ENCODE measurements at regions not wholly inside any gene's neighbourhood (a gene's known extent, or its start where the extent isn't known, plus 50 kb on each side); places are given as distances from the start of the nearest gene placed in this dataset.

GRCh38 chr4:33045334-33045733, 2325.2 kb downstream of the PCDH7 start:
- POLR2A ChIA-PET = no interaction called here
- 69% methylated on average over 1 of the region's 1 CpG for WGBS (ENCODE audit: missing lambda C conversion rate)
- no peak overlapping the region for H3K27ac ChIP-seq
- H3K9me3 ChIP-seq = no peaks in the 10 kb centered on the region
- DNase-seq (ENCODE audit: low read depth in 1 of 2, low spot score in 1 of 2) (no peak), ATAC-seq (no peak), FAIRE-seq (no peak)
- no peak for TF ChIP-seq KDM1A (IDR thresholded peaks at IDR 0.05; ENCODE audit: low read depth)
- no peak overlapping the region for H3K4me2 ChIP-seq
- H3K4me1 ChIP-seq = no peaks in the 10 kb centered on the region
- CTCF ChIA-PET = no interaction called here
- no peak overlapping the region for H3K4me3 ChIP-seq

- no peaks in the 10 kb centered on the region for H3K9me3 ChIP-seq
- H3K4me1 ChIP-seq = no peaks in the 10 kb centered on the region
- FAIRE-seq (no peak), ATAC-seq (no peak), DNase-seq (ENCODE audit: low read depth in 1 of 2, low spot score in 1 of 2) (no peak)
- ChIA-PET POLR2A (no interaction called here), CTCF (no interaction called here)
- no peak overlapping the region for H3K27ac ChIP-seq
- 37% methylated on average over 5 of the region's 5 CpGs for WGBS (ENCODE audit: missing lambda C conversion rate)
- no peak overlapping the region for H3K4me2 ChIP-seq
- TF ChIP-seq RNF2 (IDR thresholded peaks at IDR 0.05; ENCODE audit: borderline replicate concordance, low read depth) (no peak), NR3C1 (IDR thresholded peaks at IDR 0.05) (no peak), SREBF2 (IDR thresholded peaks at IDR 0.05) (no peak), ELK1 (IDR thresholded peaks at IDR 0.05; ENCODE audit: low read depth, low read length) (no peak), ZFP36 (IDR thresholded peaks at IDR 0.05; ENCODE audit: borderline replicate concordance, partially characterized antibody) (no peak), MAX (IDR thresholded peaks at IDR 0.05) (no peak), HEYL (CRISPR knock-in tag; IDR thresholded peaks at IDR 0.05) (no peak), USF2 (IDR thresholded peaks at IDR 0.05) (no peak), E2F6 (IDR thresholded peaks at IDR 0.05; ENCODE audit: borderline replicate concordance, low read depth) (no peak), GATA3 (IDR thresholded peaks at IDR 0.05; ENCODE audit: borderline replicate concordance) (no peak), RARB (CRISPR knock-in tag; IDR thresholded peaks at IDR 0.05) (no peak), CEBPB (IDR thresholded peaks at IDR 0.05) (no peak), CBX8 (IDR thresholded peaks at IDR 0.05) (no peak), HOXA7 (CRISPR knock-in tag; IDR thresholded peaks at IDR 0.05) (no peak), HOXB13 (CRISPR knock-in tag; IDR thresholded peaks at IDR 0.05; ENCODE audit: low read depth) (no peak), POLR2AphosphoS2 (conservative IDR thresholded peaks at IDR 0.05; ENCODE audit: low read length) (no peak)
- H3K4me3 ChIP-seq = no peak overlapping the region
Measured at GRCh38 chr4:33052241-33052640, 2332.1 kb downstream of the PCDH7 start.

GRCh38 chr4:33054161-33054560, 2334.0 kb downstream of the PCDH7 start:
- TF ChIP-seq PHF8 (IDR thresholded peaks at IDR 0.05; ENCODE audit: borderline replicate concordance, low read depth) (no peak), SREBF2 (IDR thresholded peaks at IDR 0.05) (no peak), FOSB (CRISPR knock-in tag; IDR thresholded peaks at IDR 0.05) (no peak), MAFK (IDR thresholded peaks at IDR 0.05; ENCODE audit: partially characterized antibody) (no peak), RARB (CRISPR knock-in tag; IDR thresholded peaks at IDR 0.05) (no peak), RCOR1 (IDR thresholded peaks at IDR 0.05; ENCODE audit: low read depth, low read length) (no peak), EHMT2 (IDR thresholded peaks at IDR 0.05; ENCODE audit: low read depth) (no peak), ATOH8 (CRISPR knock-in tag; IDR thresholded peaks at IDR 0.05; ENCODE audit: low read depth) (no peak), CBX8 (IDR thresholded peaks at IDR 0.05) (no peak), ZFP36 (IDR thresholded peaks at IDR 0.05; ENCODE audit: borderline replicate concordance, partially characterized antibody) (no peak)
- H3K4me2 ChIP-seq = no peak overlapping the region
- no peak for DNase-seq (ENCODE audit: low read depth in 1 of 2, low spot score in 1 of 2)
- CTCF ChIA-PET = no interaction called here
- no peak overlapping the region for H3K27ac ChIP-seq
- H3K9me3 ChIP-seq = no peaks in the 10 kb centered on the region
- POLR2A ChIA-PET = no interaction called here
- H3K4me3 ChIP-seq = no peak overlapping the region
- H3K4me1 ChIP-seq = no peaks in the 10 kb centered on the region
- FAIRE-seq = no peak
- no peak for ATAC-seq
